ENCODE measurements at regions not wholly inside any gene's neighbourhood (a gene's known extent, or its start where the extent isn't known, plus 50 kb on each side); places are given as distances from the start of the nearest gene placed in this dataset.

DNA sequence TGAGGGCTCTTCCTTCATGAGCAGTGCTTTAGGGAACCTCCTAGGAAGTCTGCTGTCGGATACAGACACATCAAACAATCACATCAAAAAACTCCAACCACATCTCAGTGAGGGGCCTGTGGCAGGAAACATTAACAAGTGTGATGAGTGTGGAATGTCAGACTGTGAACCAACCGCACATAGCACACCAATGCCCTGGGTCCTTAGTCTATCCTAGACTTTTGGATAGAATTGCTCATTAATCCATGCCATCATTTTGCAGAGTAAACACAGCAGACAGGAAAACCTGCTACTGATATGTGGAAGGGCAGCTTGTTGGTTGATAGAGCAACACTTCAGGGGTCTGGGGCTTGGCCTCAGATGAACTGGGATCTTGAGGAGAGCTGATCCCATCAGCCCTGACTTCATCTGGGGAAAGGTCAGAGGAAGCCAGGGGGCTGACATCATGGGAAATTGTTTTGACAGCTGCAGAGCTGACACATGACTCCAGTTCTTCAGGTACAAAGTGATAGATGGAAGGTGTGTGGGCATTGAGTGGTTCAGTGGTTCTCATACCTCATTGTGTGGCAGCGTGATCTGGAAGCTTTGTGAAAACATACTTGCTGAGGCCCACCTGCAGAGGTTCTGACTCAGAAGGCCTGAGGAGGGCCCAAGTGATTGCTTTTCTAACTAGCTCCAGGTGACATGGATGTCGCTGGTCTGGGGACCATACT, 193.3 kb downstream of the DIRAS2 start:
- DNase-seq (ENCODE audit: low read depth in 2 of 2): no peak
- no peak for TF ChIP-seq CTCF (IDR thresholded peaks at IDR 0.05; ENCODE audit: low read depth, low read length)
- H3K4me3 ChIP-seq (replicated peaks in 1 of 2; ENCODE audit: low read depth in 2 of 2, low read length in 2 of 2): no peak overlapping the region

DNA sequence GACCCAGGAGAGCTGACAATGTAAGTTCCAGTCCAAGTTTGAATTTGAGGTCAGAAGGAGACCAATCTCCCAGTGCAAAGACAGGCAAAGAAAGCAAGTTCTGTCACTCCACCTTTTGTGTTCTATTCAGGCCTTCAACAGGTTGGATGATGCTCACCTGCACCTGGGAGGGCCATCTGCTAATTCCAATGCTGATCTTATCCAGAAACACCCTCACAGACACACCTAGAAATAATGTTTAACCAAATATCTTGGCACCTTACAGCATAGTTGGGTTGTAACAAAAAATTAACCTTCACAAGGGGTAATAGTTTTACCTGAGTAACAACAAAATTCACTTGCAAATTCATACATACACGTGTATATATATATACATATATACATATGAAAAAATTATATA, 190.8 kb downstream of the DIRAS2 start:
- H3K4me3 ChIP-seq (replicated peaks in 1 of 2; ENCODE audit: low read depth in 2 of 2, low read length in 2 of 2): no peak overlapping the region
- no peak for TF ChIP-seq CTCF (IDR thresholded peaks at IDR 0.05; ENCODE audit: low read depth, low read length)
- no peak for DNase-seq (ENCODE audit: low read depth in 2 of 2)

DNA sequence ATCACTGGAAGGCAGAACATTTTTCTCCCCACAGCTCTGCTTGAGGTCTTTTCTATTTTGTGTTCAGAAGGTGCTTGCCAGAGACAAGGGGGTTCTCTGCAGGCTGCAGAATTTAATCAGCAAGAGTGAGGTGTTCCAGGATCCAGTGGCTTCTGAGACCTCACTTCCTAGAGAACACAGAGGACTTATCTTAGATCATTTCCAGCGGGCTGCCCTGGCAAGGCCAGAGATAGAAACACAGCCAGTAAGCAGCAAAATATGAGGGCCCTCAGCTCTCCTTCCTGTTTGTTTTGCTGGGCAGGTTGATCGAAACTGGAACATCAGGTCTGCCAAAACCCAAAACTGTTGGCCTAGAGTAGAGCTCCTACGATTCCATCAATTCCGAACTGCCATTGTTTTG, 187.3 kb downstream of the DIRAS2 start:
- no peak overlapping the region for H3K4me3 ChIP-seq (replicated peaks in 1 of 2; ENCODE audit: low read depth in 2 of 2, low read length in 2 of 2)
- DNase-seq (ENCODE audit: low read depth in 2 of 2): no peak
- TF ChIP-seq CTCF (IDR thresholded peaks at IDR 0.05; ENCODE audit: low read depth, low read length): no peak

- no peak overlapping the region for H3K4me3 ChIP-seq (replicated peaks in 1 of 2; ENCODE audit: low read depth in 2 of 2, low read length in 2 of 2)
- TF ChIP-seq CTCF (IDR thresholded peaks at IDR 0.05; ENCODE audit: low read depth, low read length): no peak
- DNase-seq (ENCODE audit: low read depth in 2 of 2): no peak
Observed at GRCh38 chr9:90457386-90458190, 185.0 kb downstream of the DIRAS2 start.

DNA sequence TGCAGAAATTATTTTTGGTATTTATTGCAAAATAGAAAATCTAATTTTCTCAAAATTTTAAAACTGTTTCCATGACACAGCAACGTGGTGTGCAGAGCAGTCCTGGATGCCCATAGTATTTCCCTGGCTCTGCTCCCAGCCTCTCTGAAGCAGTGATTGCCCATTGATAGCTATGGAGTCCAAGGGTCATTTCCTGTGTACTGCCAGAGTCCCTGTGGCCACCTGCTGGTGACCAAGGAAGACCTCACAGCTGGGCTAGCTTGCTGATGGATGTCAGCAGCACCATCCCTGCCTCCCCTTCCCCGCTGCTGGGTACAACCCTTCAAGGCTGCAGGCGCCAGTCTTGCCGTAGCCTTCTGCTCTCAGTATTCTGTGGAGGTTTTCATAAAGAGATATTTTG, 184.1 kb downstream of the DIRAS2 start:
- no peak for DNase-seq (ENCODE audit: low read depth in 2 of 2)
- no peak for TF ChIP-seq CTCF (IDR thresholded peaks at IDR 0.05; ENCODE audit: low read depth, low read length)

GRCh38 chr9:90459321-90459720, 183.3 kb downstream of the DIRAS2 start:
- no peak for TF ChIP-seq CTCF (IDR thresholded peaks at IDR 0.05; ENCODE audit: low read depth, low read length)
- no peak overlapping the region for H3K4me3 ChIP-seq (replicated peaks in 1 of 2; ENCODE audit: low read depth in 2 of 2, low read length in 2 of 2)
- no peak for DNase-seq (ENCODE audit: low read depth in 2 of 2)

More for the DNA sequence above, 184.1 kb downstream of the DIRAS2 start:
- no peak overlapping the region for H3K4me3 ChIP-seq (replicated peaks in 1 of 2; ENCODE audit: low read depth in 2 of 2, low read length in 2 of 2)
